NCI-H2196 treated with DMSO at 0.1 percent for 48 hours (cell line): ENCODE measurements at regions not wholly inside any gene's neighbourhood (a gene's known extent, or its start where the extent isn't known, plus 50 kb on each side); places are given as distances from the start of the nearest gene placed in this dataset.
"Not testable (repeated sequence)": the region's sequence is repeated elsewhere in the genome, so short reads cannot be mapped to it uniquely, and the experiment has no call there.

ENCODE experiments used
- DNase-seq: peaks from one replicate; lab custom pipeline; 2025; ENCODE audit not compliant: unreplicated experiment; lab: John Stamatoyannopoulos, UW

DNA sequence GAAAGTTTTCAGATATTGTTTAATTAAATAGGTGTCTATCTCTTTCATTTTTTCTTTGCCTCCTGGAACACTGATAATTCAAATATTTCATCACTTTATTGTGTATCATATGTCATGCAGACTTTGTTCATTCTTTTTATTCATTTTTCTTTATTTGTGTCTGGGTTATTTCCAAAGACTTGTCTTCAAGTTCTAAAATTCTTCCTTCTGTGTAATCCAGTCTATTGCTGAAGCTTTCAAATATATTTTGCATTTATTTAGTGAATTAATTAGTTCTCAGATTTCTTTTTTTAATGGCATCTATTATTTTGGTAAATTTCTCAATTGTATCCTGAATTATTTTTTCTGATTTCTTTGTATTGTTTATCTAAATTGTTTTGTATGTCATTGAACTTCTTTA lies 70.1 kb downstream of the ZNF330 start:
- no peak for DNase-seq

DNA sequence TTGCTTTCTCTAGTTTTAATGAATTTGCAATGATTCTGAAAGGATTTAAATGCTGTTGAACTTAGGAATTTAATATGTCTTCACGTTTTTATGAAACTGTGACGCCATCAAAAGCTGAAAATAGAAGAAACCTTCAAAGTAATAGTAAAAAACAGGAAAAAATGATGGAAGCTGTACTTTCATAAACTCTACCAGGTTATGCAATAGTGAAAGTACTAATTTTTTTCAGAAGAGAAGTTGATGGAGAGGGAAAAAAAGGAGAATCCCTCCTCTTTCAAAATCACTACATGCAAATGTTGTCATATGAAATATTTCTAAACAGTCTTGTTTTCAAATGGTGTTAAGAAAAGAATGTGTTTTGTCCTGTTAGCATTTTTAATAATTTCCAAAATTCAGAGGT lies 73.6 kb downstream of the ZNF330 start:
- no peak for DNase-seq

DNA sequence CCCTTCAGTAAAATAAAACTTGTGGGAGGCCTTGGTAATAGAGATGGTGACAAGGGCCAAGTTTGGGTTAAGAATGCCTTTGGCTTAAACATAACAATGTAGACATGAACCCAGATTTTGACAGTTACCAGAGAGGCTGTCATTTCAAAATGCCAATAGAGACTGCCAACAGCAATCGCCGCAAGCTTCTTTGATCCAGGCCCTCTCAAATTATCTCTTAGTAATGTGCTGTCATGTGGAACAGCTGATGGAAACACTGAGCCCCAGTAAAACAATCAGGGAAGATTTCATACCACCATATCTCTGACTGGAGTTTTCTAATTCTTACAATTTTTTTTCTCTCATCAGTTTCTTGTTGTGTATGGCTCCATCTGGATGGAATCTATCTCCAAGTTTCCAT lies 80.5 kb downstream of the ZNF330 start:
- no peak for DNase-seq

DNA sequence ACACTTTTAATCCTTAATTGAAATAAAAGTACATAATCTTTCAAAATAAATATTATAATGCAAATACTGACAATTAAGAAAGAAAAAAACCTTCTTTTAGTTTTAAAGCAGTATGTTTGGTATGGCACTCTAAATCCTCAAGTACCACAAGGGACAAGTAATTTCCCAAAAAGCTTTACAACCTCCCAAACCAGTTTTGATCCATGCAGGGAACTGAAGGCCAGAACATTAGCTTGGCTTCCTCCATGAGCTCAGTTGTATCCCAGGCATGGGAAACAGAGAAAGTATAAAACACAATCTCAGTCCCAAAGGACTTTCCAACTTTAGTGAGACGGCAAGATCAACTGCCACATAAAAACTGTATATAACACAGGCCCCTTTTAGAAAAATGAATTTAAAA lies 82.2 kb downstream of the ZNF330 start:
- DNase-seq, result no peak

DNA sequence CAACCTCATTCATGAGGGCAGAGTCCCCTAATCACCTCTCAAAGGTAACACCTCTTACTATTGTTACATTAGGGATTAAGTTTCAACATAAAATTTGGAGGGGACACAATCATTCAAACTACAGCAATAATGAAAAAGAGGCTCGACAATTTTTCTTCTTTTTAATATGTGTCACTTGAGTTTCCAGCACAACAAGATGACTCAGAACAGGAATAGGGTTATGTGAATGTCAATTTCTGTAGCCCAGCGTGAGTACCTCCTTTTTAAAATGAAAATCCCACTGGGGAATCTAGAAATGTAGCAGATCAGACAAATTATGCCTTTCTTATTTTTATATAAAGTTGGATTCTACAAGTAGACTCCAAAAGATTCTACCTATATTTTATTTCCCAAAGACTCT lies 83.7 kb downstream of the ZNF330 start:
- no peak for DNase-seq

DNA sequence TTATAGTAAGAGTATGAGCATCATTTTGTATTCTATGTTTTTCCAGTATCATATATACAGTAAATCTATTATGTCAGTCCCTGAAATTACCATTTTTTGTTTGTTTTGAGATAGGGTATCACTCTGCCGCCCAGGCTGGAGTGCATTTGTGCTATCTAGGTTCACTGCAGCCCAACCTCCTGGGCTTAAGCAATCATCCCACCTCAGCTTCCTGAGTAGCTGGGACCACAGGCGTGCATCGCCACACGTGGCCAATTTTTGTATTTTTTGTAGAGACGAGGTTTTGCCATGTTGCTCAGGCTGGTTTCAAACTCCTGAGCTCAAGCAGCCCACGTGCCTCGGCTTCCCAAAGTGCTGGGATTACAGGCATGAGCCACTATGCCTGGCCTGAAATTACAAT lies 85.6 kb downstream of the ZNF330 start:
- DNase-seq, result no peak

GRCh38 chr4:141307241-141307689 lies 86.6 kb downstream of the ZNF330 start:
- DNase-seq, result peak; percentile 1

GRCh38 chr4:141309874-141310273 lies 89.2 kb downstream of the ZNF330 start:
- no peak for DNase-seq

- no peak for DNase-seq
These were observed 90.8 kb downstream of the ZNF330 start for GRCh38 chr4:141311246-141312204.

DNA sequence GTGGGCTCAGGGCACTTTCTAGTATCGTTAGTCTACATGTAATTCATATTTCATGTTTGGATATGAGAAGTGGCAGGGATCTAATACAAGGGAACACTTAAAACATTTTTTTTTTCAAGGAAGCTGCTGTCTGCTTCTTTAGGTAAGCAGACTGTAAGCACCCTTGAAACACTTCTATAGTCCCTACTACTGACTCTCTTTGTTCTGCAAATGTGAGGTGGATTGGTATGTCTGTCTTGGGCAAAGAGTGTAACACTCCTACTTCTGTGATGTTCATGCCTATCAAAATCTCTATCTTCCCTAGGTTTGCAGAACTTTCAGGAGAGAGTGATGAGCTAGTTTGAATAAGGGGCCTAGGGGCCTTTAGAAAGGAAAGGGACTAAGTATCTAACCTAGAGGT lies 93.9 kb downstream of the ZNF330 start:
- no peak for DNase-seq

GRCh38 chr4:141328560-141329173 lies 108.0 kb downstream of the ZNF330 start:
- DNase-seq, result no peak

GRCh38 chr4:141329174-141329569 lies 108.5 kb downstream of the ZNF330 start:
- no peak for DNase-seq

DNA sequence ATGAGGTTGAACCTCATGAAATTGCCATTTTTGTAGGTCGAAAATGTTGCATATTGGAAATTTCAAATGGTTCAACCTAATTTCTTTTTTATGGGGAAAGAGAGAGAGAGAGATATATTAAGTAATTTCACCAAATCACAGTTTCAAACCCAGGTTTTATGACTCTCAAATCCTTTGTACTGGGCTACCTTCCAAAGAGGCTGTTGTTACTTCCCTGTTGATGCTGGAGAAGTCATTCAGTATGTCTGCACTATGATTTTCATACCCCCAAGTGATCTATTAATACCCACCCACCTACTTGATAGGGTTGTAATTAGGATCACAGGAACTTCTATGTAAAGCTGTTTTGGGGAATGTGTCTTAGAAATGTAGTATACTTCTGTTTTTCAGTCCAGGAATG lies 109.9 kb downstream of the ZNF330 start:
- no peak for DNase-seq

DNA sequence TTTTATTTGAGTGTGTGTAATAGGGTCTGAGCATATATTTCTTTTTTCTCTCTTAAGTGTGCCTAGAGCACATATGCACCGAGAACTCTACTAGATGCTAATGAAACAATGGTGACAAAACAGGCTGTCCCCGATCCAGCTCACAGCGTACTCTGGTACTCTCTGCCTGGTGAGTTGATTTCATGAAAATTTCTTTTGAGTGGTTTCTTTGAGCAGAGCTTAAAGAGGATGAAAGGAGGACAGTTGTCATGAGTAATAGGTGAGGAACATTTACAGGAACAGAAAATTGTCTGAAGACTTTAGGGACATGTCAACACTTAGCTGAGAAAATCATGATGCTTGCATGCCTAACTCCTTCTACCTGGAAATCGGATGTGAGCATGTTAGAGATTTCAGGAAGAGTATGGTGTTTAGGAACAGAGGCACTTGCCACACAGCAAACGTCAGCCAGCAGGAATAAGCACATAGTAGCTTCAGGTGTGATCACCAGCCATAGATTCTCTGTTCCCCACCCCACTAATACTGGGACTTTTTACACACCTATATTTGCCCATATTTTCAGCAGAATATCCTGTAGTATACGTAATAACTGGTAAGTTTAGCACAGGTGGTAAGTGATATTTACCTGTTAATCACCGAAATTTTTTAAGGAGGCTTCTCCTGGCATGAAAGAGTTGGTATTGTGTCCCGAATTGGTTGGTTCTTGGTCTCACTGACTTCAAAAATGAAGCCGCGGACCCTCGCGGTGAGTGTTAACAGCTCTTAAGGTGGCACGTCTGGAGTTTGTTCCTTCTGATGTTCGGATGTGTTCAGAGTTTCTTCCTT lies 111.1 kb downstream of the ZNF330 start:
- no peak for DNase-seq

DNA sequence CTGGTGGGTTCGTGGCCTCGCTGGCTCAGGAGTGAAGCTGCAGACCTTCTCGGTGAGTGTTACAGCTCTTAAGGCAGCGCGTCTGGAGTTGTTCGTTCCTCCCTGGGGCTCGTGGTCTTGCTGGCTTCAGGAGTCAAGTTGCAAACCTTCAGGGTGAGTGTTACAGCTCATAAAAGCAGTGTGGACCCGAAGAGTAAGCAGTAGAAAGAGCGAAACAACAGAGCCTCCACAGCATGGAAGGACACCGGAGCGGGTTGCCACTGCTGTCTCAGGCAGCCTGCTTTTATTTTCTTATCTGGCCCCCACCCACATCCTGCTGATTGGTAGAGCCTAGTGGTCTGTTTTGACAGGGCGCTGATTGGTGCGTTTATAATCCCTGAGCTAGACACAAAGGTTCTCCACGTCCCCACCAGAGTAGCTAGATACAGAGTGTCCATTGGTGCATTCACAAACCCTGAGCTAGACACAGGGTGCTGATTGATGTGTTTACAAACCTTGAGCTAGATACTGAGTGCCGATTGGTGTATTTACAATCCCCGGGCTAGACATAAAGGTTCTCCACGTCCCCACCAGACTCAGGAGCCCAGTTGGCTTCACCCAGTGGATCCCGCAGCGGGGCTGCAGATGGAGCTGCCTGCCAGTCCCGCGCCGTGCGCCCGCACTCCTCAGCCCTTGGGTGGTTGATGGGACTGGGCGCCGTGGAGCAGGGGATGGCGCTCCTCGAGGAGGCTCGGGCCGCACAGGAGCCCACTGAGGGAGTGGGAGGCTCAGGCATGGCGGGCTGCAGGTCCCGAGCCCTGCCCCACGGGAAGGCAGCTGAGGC lies 111.9 kb downstream of the ZNF330 start:
- not testable (repeated sequence) for DNase-seq

- DNase-seq, result not testable (repeated sequence)
These were observed 112.9 kb downstream of the ZNF330 start for GRCh38 chr4:141333456-141334230.

GRCh38 chr4:141335166-141335565 lies 114.5 kb downstream of the ZNF330 start:
- no peak for DNase-seq

- DNase-seq, result no peak
These were observed 117.5 kb downstream of the ZNF330 start for GRCh38 chr4:141338238-141338637.

DNA sequence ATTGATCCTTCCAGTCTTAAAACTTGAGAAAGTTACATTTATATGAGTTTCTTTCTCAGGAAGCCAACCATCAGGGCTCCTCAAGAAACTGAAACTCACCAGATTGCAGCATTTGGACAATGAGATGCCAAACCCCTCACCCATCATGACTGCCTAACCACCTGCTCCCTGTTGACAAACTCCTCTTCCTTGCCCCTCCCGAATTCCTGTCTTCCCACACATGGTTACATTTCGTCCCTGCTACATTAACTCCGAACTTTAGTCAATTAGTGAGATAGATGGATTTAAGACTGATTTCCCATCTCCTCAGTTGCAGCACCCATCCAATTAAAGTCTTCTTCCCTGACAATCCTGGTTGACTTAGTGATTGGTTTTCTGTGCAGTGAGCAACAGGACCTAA lies 118.7 kb downstream of the ZNF330 start:
- no peak for DNase-seq

- DNase-seq, result no peak
These were observed 119.3 kb downstream of the ZNF330 start for GRCh38 chr4:141339966-141340365.
